ENCODE measurements at regions not wholly inside any gene's neighbourhood (a gene's known extent, or its start where the extent isn't known, plus 50 kb on each side); places are given as distances from the start of the nearest gene placed in this dataset.
A peak's percentile ranks its signal among the peaks of the same experiment; 100 is the strongest.

DNA sequence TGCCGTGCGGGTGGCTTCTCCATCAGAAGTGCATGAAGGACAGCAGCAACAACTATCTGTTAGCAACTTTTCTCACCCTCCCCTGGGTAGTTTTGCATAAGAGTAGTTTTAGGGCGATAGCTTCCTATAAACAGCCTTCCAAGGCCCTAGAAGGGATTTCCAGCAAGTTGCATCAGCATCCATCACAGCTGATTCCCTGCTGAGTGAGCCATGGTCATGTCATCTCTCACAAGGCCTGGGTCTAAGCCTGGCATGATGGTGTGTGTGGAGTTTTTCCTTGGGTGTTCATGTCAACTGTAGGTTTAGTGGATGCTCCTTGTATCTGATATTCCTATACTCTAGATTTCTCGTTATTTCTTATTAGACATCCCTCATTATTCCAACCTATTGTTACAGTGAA, 2324.7 kb upstream of the AGA start:
- no peaks in the 10 kb centered on the region for H3K27me3 ChIP-seq (ENCODE audit: insufficient read depth, low read length)
- CTCF ChIA-PET = no interaction called here
- H3K9me3 ChIP-seq (ENCODE audit: control insufficient read depth in 1 of 2, insufficient read depth in 1 of 2, low read depth in 1 of 2, low read length in 2 of 2) = no peaks in the 10 kb centered on the region
- TF ChIP-seq SRF (IDR thresholded peaks at IDR 0.05; ENCODE audit: low read depth) (no peak), CEBPB (IDR thresholded peaks at IDR 0.05; ENCODE audit: low read depth) (peak; percentile 37; the same call in 1 of the 2 replicates)
- no peak overlapping the region for H3K27ac ChIP-seq (ENCODE audit: low read depth, low read length)
- no peak overlapping the region for H3K9ac ChIP-seq (ENCODE audit: low read length)
- H3K4me2 ChIP-seq (ENCODE audit: low read length) = no peak overlapping the region
- RAD21 ChIA-PET (ENCODE audit: low non-redundant PET in 1 of 2, low total read pairs in 2 of 2, uncharacterized antibody in 2 of 2, unreplicated experiment in 2 of 2) = no interaction called here
- H3K9me2 ChIP-seq (ENCODE audit: insufficient read depth) = no peaks in the 10 kb centered on the region
- POLR2A ChIA-PET = no interaction called here
- H3K79me2 ChIP-seq (ENCODE audit: insufficient read depth, low read length) = no peaks in the 10 kb centered on the region
- no peaks in the 10 kb centered on the region for H3K4me1 ChIP-seq (ENCODE audit: control insufficient read depth in 1 of 2, insufficient read depth in 2 of 2, low read length in 2 of 2)
- BruUV-seq (replicated peaks) = no TSS peak
- DNase-seq (ENCODE audit: low read depth, low spot score) = peak; percentile 7
- no peaks in the 10 kb centered on the region for H3K36me3 ChIP-seq (ENCODE audit: control insufficient read depth in 1 of 2, insufficient read depth in 2 of 2, low read length in 2 of 2)
- intact Hi-C loops (cut with micrococcal nuclease) = no loop called here
- H4K20me1 ChIP-seq (ENCODE audit: insufficient read depth) = no peaks in the 10 kb centered on the region
- no peak overlapping the region for H2AFZ ChIP-seq (ENCODE audit: low read depth, low read length, poor library complexity, severe bottlenecking)
- no peak for ATAC-seq
- no peak overlapping the region for H3K4me3 ChIP-seq (replicated peaks in 1 of 2; ENCODE audit: low read depth in 1 of 2, low read length in 2 of 2)

- H3K36me3 ChIP-seq (ENCODE audit: control insufficient read depth in 1 of 2, insufficient read depth in 2 of 2, low read length in 2 of 2) = no peaks in the 10 kb centered on the region
- H3K4me2 ChIP-seq (ENCODE audit: low read length) = no peak overlapping the region
- no peak overlapping the region for H2AFZ ChIP-seq (ENCODE audit: low read depth, low read length, poor library complexity, severe bottlenecking)
- no peaks in the 10 kb centered on the region for H3K79me2 ChIP-seq (ENCODE audit: insufficient read depth, low read length)
- no TSS peak for BruUV-seq (replicated peaks)
- ChIA-PET CTCF (no interaction called here), RAD21 (ENCODE audit: low non-redundant PET in 1 of 2, low total read pairs in 2 of 2, uncharacterized antibody in 2 of 2, unreplicated experiment in 2 of 2) (no interaction called here), POLR2A (no interaction called here)
- H3K4me3 ChIP-seq (replicated peaks in 1 of 2; ENCODE audit: low read depth in 1 of 2, low read length in 2 of 2) = no peak overlapping the region
- H3K27ac ChIP-seq (ENCODE audit: low read depth, low read length) = no peak overlapping the region
- TF ChIP-seq JUND (IDR thresholded peaks at IDR 0.05) = no peak
- no peak for TF ChIP-seq CEBPB (IDR thresholded peaks at IDR 0.05; ENCODE audit: low read depth)
- no peak overlapping the region for H3K9ac ChIP-seq (ENCODE audit: low read length)
- H4K20me1 ChIP-seq (ENCODE audit: insufficient read depth) = no peaks in the 10 kb centered on the region
- DNase-seq (ENCODE audit: low read depth, low spot score) (no peak), ATAC-seq (no peak)
- intact Hi-C loops (cut with micrococcal nuclease) = no loop called here
- H3K4me1 ChIP-seq (ENCODE audit: control insufficient read depth in 1 of 2, insufficient read depth in 2 of 2, low read length in 2 of 2) = no peaks in the 10 kb centered on the region
- H3K27me3 ChIP-seq (ENCODE audit: insufficient read depth, low read length) = no peaks in the 10 kb centered on the region
- H3K9me2 ChIP-seq (ENCODE audit: insufficient read depth) = no peaks in the 10 kb centered on the region
- no peaks in the 10 kb centered on the region for H3K9me3 ChIP-seq (ENCODE audit: control insufficient read depth in 1 of 2, insufficient read depth in 1 of 2, low read depth in 1 of 2, low read length in 2 of 2)
Measured at GRCh38 chr4:179768996-179769395, 2326.8 kb upstream of the AGA start.

DNA sequence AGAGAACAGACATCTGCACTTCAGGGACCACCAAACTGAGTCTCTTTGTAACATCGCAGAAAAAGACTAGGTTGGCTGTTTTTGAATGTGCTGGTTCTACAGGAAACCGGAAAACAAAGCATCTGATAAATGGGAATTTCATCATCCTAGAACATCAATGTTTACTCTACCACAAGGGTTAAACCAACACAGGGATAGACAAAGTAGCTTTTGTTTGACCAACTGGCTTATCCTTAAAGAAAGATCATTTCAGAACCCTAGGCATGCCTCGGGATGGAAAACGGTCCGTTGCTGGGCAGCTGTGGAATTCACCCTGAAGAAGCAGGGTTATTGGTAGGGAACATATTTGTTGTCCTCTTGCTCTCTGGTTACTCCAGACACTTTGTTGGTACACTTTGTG, 2355.5 kb upstream of the AGA start:
- ChIA-PET POLR2A (no interaction called here), CTCF (no interaction called here), RAD21 (ENCODE audit: low non-redundant PET in 1 of 2, low total read pairs in 2 of 2, uncharacterized antibody in 2 of 2, unreplicated experiment in 2 of 2) (no interaction called here)
- H2AFZ ChIP-seq (ENCODE audit: low read depth, low read length, poor library complexity, severe bottlenecking) = no peak overlapping the region
- no peak overlapping the region for H3K9ac ChIP-seq (ENCODE audit: low read length)
- no peaks in the 10 kb centered on the region for H3K9me2 ChIP-seq (ENCODE audit: insufficient read depth)
- H4K20me1 ChIP-seq (ENCODE audit: insufficient read depth) = no peaks in the 10 kb centered on the region
- H3K27me3 ChIP-seq (ENCODE audit: insufficient read depth, low read length) = no peaks in the 10 kb centered on the region
- H3K79me2 ChIP-seq (ENCODE audit: insufficient read depth, low read length) = no peaks in the 10 kb centered on the region
- H3K9me3 ChIP-seq (ENCODE audit: control insufficient read depth in 1 of 2, insufficient read depth in 1 of 2, low read depth in 1 of 2, low read length in 2 of 2) = no peaks in the 10 kb centered on the region
- no peaks in the 10 kb centered on the region for H3K4me1 ChIP-seq (ENCODE audit: control insufficient read depth in 1 of 2, insufficient read depth in 2 of 2, low read length in 2 of 2)
- no peak overlapping the region for H3K4me2 ChIP-seq (ENCODE audit: low read length)
- intact Hi-C loops (cut with micrococcal nuclease) = no loop called here
- H3K27ac ChIP-seq (ENCODE audit: low read depth, low read length) = no peak overlapping the region
- no TSS peak for BruUV-seq (replicated peaks)
- ATAC-seq (no peak), DNase-seq (ENCODE audit: low read depth, low spot score) (no peak)
- no peaks in the 10 kb centered on the region for H3K36me3 ChIP-seq (ENCODE audit: control insufficient read depth in 1 of 2, insufficient read depth in 2 of 2, low read length in 2 of 2)
- no peak overlapping the region for H3K4me3 ChIP-seq (replicated peaks in 1 of 2; ENCODE audit: low read depth in 1 of 2, low read length in 2 of 2)
- TF ChIP-seq, protein P1, sequence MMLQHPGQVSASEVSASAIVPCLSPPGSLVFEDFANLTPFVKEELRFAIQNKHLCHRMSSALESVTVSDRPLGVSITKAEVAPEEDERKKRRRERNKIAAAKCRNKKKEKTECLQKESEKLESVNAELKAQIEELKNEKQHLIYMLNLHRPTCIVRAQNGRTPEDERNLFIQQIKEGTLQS (IDR thresholded peaks at IDR 0.05) = no peak
- TF ChIP-seq EZH2phosphoT487 (IDR thresholded peaks at IDR 0.05; ENCODE audit: borderline replicate concordance) (no peak), CEBPB (IDR thresholded peaks at IDR 0.05; ENCODE audit: low read depth) (no peak), SP1 (IDR thresholded peaks at IDR 0.05; ENCODE audit: low read depth) (no peak), SRF (IDR thresholded peaks at IDR 0.05; ENCODE audit: low read depth) (no peak), ZFX (IDR thresholded peaks at IDR 0.05) (no peak), YY1 (IDR thresholded peaks at IDR 0.05; ENCODE audit: extremely low read depth, insufficient replicate concordance, low read depth, low read length) (no peak), ELF1 (IDR thresholded peaks at IDR 0.05; ENCODE audit: borderline replicate concordance, low read depth) (no peak), POLR2AphosphoS5 (IDR thresholded peaks at IDR 0.05; ENCODE audit: low read depth, low read length) (no peak), EZH2 (IDR thresholded peaks at IDR 0.05) (no peak), CBX3 (IDR thresholded peaks at IDR 0.05; ENCODE audit: low read depth) (no peak), SIN3A (IDR thresholded peaks at IDR 0.05; ENCODE audit: low read depth) (no peak)
- TF ChIP-seq, protein P2, sequence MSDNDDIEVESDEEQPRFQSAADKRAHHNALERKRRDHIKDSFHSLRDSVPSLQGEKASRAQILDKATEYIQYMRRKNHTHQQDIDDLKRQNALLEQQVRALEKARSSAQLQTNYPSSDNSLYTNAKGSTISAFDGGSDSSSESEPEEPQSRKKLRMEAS (IDR thresholded peaks at IDR 0.05) = no peak

Measured in HCT116 (cell line).